ENCODE measurements at regions not wholly inside any gene's neighbourhood (a gene's known extent, or its start where the extent isn't known, plus 50 kb on each side); places are given as distances from the start of the nearest gene placed in this dataset.
A peak's percentile ranks its signal among the peaks of the same experiment; 100 is the strongest.

DNA sequence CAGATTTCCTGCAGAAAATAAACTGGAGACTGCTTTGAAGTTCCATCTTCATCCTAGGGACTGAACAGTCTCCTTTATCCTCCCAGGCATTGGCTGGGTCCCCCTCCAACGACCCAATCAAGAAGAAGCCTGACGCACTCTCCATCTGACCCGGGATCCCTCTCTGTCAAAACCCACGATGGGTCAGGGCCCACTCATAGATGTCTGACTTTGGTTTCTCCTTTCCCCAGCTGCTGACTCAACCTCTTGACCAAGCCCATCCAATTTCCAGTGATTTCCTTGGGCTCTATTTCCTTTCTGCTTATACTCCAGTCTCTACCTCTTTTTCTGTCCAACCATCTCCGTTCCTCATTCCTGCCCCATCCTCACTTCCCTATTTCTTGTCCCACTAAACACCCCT is 189.7 kb downstream of the MIAT start:
- no peak for DNase-seq (ENCODE audit: low spot score)

GRCh38 chr22:26847816-26848215 is 190.4 kb downstream of the MIAT start:
- no peak for DNase-seq (ENCODE audit: low spot score)

DNA sequence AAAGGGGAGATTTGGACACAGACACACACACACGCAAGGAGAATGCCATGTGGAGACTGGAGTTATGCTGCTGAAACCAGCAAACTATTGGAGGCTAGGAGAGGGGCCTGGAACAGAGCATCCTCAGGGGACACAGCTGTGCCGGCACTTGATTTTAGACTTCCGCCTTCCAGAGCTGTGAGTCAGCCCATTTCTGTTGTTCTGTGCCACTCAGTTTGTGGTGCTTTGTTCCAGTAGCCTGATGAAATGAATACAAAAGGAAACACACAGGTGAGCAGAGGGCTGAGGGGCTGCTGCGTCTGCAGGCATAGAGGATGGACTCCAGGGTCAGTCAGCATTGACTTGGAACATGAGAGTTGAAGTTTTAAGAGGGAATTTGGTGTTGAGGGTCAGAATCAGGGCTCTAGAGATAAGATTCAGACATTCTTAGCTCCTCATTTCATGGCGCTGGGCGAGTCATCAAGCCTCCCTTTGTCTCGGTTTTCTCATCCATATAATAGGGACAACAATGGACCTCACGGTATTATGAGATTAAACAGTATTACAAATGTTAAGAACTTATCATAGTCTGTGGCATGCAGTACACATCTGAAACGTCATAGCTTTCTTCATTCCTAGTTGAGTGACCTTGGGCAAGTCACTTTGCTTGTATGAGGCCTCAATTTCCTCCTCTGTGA is 191.0 kb downstream of the MIAT start:
- no peak for DNase-seq (ENCODE audit: low spot score)

DNA sequence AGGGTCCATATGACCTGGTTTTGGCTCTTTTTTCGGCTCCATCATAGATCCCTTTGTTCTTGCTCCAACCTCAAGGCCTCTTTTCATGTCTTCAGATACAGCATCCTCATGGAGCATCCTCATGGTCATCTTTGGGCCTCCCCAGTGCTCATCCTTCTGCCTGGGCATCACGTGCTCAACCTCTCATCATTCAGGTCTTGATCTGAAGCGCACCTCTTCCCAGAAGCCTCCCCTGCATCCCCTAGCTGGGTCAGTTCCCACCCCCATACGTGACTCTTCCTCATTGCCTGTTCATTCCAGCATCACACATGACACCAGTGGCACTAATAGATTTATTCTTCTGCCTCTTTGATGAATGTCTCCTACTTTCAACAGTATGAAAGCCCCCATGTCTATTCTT is 192.2 kb downstream of the MIAT start:
- no peak for DNase-seq (ENCODE audit: low spot score)

DNA sequence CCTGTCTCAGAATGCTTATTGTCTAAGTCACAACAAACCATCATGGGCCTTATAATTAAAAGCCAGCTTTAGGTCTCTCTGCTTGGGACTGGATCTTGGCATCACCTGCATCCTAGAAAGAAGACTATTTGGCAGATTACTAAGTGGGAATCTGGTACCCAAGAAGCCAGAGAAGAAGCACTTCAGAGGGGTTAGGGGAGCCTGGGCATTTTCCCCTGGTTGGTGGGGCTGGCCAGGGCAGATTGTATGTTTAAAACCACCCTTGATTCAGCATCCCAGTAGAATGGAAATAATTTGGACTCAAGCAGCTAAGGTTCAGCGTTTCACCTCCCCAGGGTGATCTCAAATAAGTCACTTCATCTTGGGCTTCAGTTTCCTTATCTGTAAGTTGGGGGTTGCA is 193.7 kb downstream of the MIAT start:
- no peak for DNase-seq (ENCODE audit: low spot score)

DNA sequence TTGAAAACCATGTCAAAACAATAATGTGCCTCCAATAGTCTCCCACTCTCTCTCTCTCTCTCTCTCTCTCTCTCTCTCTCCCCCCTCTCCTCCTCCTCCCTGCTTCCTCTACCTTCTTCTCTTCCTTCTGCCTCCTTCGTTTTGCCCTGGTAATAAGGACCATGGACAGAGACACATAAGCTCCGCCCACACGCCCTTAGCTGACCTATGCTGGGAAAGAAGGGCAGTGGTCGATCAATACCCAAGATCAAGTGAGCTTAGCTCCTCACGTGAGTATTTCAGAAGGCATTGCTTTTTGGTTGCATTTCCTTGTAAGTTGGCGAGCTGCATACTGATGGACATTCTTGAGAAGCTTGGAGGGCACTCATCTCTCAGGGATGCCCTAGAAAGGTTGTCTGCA is 194.8 kb downstream of the MIAT start:
- peak; percentile 83 for DNase-seq (ENCODE audit: low spot score)

- no peak for DNase-seq (ENCODE audit: low spot score)
These were observed 195.7 kb downstream of the MIAT start for GRCh38 chr22:26853071-26853470.

DNA sequence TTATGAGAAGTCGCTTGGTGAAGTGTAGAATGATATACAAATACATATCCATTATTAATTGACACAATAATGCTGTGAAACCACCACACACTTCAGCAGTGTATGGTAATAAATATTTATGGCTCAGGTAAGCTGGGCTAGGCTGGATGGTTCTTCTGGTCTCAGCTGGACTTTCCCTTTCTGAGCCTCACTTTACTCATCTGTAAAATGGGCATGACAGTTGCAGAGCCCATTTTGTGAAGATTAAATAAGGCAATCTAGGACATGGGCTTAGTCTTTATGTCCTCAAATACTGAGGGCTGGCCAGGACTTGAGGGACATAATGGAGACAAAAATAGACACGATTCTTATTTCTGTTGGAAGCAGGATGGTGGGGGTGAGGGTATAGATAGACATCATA is 196.1 kb downstream of the MIAT start:
- no peak for DNase-seq (ENCODE audit: low spot score)

DNA sequence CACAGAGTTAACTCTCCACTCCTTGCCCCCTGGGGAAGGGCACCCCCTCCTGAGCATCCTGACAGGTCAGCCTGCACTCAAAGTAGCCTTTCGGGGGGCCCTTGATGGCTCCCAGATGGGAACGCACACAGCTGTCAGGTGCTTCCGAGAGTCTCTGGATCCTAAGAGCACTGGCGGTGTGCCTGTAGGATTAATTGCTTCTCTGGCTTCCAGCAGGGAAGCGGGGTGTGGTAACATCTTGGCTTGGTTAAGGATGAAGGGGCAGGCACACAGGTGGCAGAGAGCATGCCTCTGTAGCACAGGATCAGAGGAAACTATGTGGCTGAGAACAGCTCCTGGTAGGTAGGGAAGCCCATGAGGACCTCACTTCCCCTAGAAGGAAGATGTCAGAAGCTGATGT is 199.8 kb downstream of the MIAT start:
- no peak for DNase-seq (ENCODE audit: low spot score)

- no peak for DNase-seq (ENCODE audit: low spot score)
These were observed 202.9 kb downstream of the MIAT start for GRCh38 chr22:26860301-26860700.

DNA sequence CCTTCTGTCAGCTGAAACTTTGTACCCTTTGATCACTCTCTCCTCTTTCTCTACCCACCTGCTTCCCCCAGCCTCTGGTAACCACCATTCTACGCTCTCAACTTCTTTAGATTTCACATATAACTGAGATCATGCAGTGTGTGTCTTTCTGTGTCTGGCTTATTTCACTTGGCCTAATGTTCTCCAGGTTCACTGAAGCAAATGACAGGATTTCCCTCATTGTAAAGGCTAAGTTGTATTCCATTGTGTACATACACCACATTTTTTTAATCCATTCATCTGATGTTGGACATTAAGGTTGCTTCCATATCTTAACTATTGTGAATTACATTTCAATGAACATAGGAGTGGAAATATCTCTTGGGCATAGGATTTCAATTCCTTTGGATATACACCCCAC is 207.6 kb downstream of the MIAT start:
- no peak for DNase-seq (ENCODE audit: low spot score)

- no peak for DNase-seq (ENCODE audit: low spot score)
These were observed 226.0 kb downstream of the MIAT start for GRCh38 chr22:26883393-26883792.

GRCh38 chr22:26884921-26885320 is 227.5 kb downstream of the MIAT start:
- no peak for DNase-seq (ENCODE audit: low spot score)

DNA sequence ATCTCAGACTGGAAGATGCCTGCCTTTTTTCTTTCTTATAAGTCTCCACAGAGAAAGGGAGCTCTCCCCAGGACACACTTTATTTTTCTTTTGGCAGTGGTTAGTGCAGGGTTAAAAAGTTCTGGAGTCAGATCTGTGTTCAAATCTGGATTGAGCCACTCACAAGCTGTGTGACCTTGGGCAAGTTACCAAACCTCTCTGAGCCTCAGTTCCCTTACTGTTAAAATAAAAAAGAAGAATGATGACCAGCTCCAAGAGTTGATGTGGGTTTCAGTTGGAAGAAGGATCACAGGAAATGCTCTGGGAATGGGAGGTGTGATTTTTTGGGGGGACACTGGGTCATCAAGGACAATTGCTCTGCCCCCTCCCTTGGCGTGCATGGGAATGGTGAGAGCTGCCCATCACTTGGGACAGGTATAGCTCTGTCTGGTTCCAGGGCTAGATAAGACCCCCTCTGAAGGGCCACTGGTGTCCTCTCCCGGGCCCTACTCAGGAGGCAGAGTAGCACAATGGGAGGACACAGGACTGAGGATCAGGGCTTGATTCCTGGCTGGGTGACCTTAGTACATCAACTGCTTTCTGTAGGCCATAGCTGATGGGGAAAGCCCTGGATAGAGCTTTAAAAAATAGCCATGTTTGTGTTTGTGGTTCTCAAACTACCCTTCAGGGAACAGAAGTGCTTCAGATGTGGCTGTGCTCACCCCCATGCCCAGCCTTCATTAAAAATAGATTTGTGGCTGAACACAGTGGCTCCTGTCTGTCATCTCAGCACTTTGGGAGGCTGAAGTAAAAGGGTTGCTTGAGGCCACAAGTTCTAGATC is 228.3 kb downstream of the MIAT start:
- no peak for DNase-seq (ENCODE audit: low spot score)

GRCh38 chr22:26887456-26887855 is 230.1 kb downstream of the MIAT start:
- no peak for DNase-seq (ENCODE audit: low spot score)

DNA sequence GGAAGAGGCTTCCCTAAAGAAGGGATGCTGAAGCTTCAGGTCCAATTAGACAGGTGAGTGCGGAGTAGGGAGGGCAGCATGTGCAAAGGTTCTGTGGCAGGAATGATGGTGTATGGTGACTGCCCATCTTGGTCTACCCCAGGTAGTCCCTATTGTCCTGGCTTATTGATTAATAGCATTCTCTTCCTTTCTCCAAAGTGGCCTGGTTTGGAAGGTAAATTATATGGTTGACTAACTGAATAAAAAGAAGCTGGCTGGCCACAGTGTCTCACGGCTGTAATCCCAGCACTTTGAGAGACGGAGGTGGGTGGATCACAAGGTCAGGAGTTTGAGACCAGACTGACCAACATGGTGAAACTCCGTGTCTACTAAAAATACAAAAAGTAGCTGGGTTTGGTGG is 230.5 kb downstream of the MIAT start:
- no peak for DNase-seq (ENCODE audit: low spot score)

- no peak for DNase-seq (ENCODE audit: low spot score)
These were observed 231.5 kb downstream of the MIAT start for GRCh38 chr22:26888887-26889286.

- no peak for DNase-seq (ENCODE audit: low spot score)
These were observed 232.4 kb downstream of the MIAT start for GRCh38 chr22:26889802-26890201.

DNA sequence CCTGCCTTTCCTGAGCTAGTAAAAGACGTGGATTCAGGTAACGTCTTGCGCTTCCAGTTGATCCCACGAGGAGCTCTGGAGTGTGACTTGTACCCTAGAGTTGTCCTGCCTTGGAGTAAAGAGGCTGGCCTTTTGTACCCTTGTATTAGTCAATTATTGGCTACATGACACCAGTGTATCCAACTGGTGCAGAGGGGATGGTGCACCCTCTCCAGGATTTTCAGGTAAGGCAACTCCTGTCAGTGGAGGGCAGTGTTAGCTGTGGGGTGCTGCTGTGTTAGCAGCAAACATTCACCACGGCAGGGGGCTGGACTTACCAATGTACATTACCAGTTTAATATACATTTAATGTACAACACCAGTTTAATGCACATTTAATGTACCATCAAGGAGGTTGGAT is 233.5 kb downstream of the MIAT start:
- no peak for DNase-seq (ENCODE audit: low spot score)

GRCh38 chr22:26891429-26891828 is 234.0 kb downstream of the MIAT start:
- no peak for DNase-seq (ENCODE audit: low spot score)

GRCh38 chr22:26892166-26893041 is 235.0 kb downstream of the MIAT start:
- no peak for DNase-seq (ENCODE audit: low spot score)

DNA sequence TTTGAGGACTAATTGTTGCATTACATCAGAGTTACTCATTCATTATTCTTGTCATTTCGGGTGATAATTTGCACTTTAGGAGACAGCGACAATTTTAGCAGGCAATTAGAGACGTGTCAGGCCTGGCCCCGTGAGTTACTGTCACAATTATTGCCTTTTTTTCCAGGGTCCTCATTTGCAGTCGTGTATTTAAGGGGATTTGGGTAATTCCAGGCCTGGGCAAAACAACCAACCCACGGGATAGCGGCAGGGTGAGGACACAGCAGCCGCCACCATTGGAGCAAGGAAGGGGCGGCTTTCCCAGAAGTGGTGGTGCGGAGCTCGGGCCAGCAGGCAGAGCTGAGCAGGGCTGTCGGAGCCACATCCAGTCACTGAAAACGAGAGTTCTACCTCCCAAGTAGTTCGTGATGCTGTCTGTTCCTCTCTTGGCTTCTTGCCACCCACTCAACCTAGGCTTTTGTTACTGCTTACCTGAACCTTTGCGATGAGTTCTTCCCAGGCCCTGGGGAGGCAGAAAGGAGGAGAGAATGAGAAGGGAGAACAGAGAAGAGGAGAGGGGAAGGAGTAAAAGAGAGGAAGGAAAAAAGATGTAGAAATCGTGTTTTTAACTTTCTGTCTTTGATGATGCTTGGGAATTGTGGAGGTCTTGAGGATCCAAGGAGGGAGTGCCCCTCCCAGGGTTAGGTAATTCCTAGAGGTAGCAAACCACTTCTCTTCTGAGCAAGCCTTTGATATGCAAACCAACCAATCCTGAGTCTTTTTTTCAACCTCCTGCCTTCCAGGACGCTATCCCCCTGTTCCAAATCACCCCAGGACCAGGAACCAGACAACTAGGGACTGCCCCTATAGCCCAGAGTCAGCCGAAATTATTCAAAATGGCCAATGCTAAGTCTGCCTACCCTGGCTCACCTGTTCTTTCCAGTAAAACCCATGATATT is 236.1 kb downstream of the MIAT start:
- DNase-seq (ENCODE audit: low spot score), result peak; percentile 44

All from iPS-NIHi11 (cell line).